IMR-90 (cell line): ENCODE measurements at regions not wholly inside any gene's neighbourhood (a gene's known extent, or its start where the extent isn't known, plus 50 kb on each side); places are given as distances from the start of the nearest gene placed in this dataset.
A peak's percentile ranks its signal among the peaks of the same experiment; 100 is the strongest.

Experiments
- ATAC-seq: fragments of 200-7000 bp; cut with Tn5 transposase; 2 replicates; pipeline ENCODE4 v1.9.1; 2020; ENCODE audit warnings: low read depth, mild to moderate bottlenecking, moderate library complexity
- BruUV-seq: library from RNA; stranded (reverse); fragments of 400-500 nt; replicated peaks from 2 replicates; lab custom pipeline; 2021; lab: Mats Ljungman, UMichigan
- CTCF ChIA-PET: fragments of 300-600 bp; formaldehyde crosslinking; extraction: SDS; loops from one replicate; lab custom pipeline; 2021; ENCODE audit warnings: antibody characterized with exemption; lab: Yijun Ruan, JAX
- POLR2A ChIA-PET: fragments of 300-600 bp; sonication (Branson Sonifier 250); formaldehyde crosslinking; loops from one replicate; lab custom pipeline; 2022; ENCODE audit warnings: antibody characterized with exemption; ENCODE audit not compliant: unreplicated experiment; lab: Charles Lee
- DNase-seq: peaks from one replicate; pipeline ENCODE4 v3.0.0; 2013
- H2AFZ ChIP-seq: replicated peaks from 2 replicates; pipeline ENCODE3; 2013; ENCODE audit warnings: low read length, mild to moderate bottlenecking; ENCODE audit not compliant: poor library complexity
- H2AK5ac ChIP-seq: 2 replicates; pipeline ENCODE4 v1.6.1; 2013; ENCODE audit warnings: low read depth, low read length, inconsistent platforms
- H2AK9ac ChIP-seq: replicated peaks from 2 replicates; pipeline ENCODE3; 2013; ENCODE audit warnings: mild to moderate bottlenecking, low read depth, low read length, moderate library complexity; ENCODE audit not compliant: poor library complexity
- H2BK120ac ChIP-seq: 2 replicates; pipeline ENCODE4 v1.6.1; 2013; ENCODE audit warnings: low read depth, low read length, inconsistent platforms
- H2BK15ac ChIP-seq: 3 replicates; pipeline ENCODE4 v1.6.1; 2013; ENCODE audit warnings: low read depth, low read length, inconsistent platforms
- H2BK20ac ChIP-seq: 2 replicates; pipeline ENCODE4 v1.6.1; 2013; ENCODE audit warnings: low read depth, mild to moderate bottlenecking, inconsistent platforms, low read length, moderate library complexity
- H2BK5ac ChIP-seq: 2 replicates; pipeline ENCODE4 v1.6.1; 2013; ENCODE audit warnings: mild to moderate bottlenecking, low read depth, low read length, inconsistent platforms; ENCODE audit not compliant: poor library complexity, severe bottlenecking
- H3K14ac ChIP-seq: replicated peaks from 2 replicates; pipeline ENCODE4 v1.6.1; 2013; ENCODE audit warnings: low read depth, low read length, inconsistent platforms
- H3K18ac ChIP-seq: 2 replicates; pipeline ENCODE4 v1.6.1; 2013; ENCODE audit warnings: low read depth, low read length, control low read depth
- H3K23ac ChIP-seq: 2 replicates; pipeline ENCODE4 v1.6.1; 2013; ENCODE audit warnings: low read depth, low read length, inconsistent platforms
- H3K27ac ChIP-seq: 2 replicates; pipeline ENCODE4 v1.5.1; 2013; ENCODE audit warnings: mild to moderate bottlenecking, control low read depth, low read length; ENCODE audit not compliant: insufficient read depth
- H3K27me3 ChIP-seq: 2 replicates; pipeline ENCODE4 v1.6.1; 2013; ENCODE audit warnings: low read length; ENCODE audit not compliant: control insufficient read depth, insufficient read depth
- H3K36me3 ChIP-seq: 2 replicates; pipeline ENCODE4 v1.6.1; 2013; ENCODE audit warnings: low read length, mixed read lengths; ENCODE audit not compliant: control insufficient read depth, insufficient read depth
- H3K4ac ChIP-seq: 2 replicates; pipeline ENCODE4 v1.6.1; 2013; ENCODE audit warnings: low read depth, low read length, inconsistent platforms
- H3K4me1 ChIP-seq: 2 replicates; pipeline ENCODE4 v1.6.1; 2013; ENCODE audit warnings: low read length, mixed read lengths; ENCODE audit not compliant: control insufficient read depth, insufficient read depth
- H3K4me2 ChIP-seq: 2 replicates; pipeline ENCODE4 v1.6.1; 2013; ENCODE audit warnings: low read depth, mild to moderate bottlenecking, control low read depth, low read length, moderate library complexity
- H3K4me3 ChIP-seq: 2 replicates; pipeline ENCODE4 v1.5.1; 2013; ENCODE audit warnings: low read depth, mild to moderate bottlenecking, control low read depth, low read length, moderate library complexity; ENCODE audit not compliant: insufficient read depth
- H3K56ac ChIP-seq: 2 replicates; pipeline ENCODE4 v1.6.1; 2013; ENCODE audit warnings: low read length, inconsistent platforms; ENCODE audit not compliant: insufficient read depth; ENCODE audit errors: extremely low read depth
- H3K79me1 ChIP-seq, 2 experiments: 2 replicates each; pipeline ENCODE4 v1.6.1; 2013; ENCODE audit warnings: low read length in 2 of 2, inconsistent platforms in 1 of 2, low read depth in 1 of 2
- H3K9ac ChIP-seq: 2 replicates; pipeline ENCODE4 v1.6.1; 2013; ENCODE audit warnings: low read depth, low read length, control low read depth
- H3K9me1 ChIP-seq: 2 replicates; pipeline ENCODE4 v1.6.1; 2013; ENCODE audit warnings: low read length, inconsistent platforms; ENCODE audit not compliant: insufficient read depth
- H3K9me3 ChIP-seq: 2 replicates; pipeline ENCODE4 v1.6.1; 2013; ENCODE audit warnings: low read length; ENCODE audit not compliant: control insufficient read depth, insufficient read depth
- H4K20me1 ChIP-seq: 2 replicates; pipeline ENCODE4 v1.6.1; 2013; ENCODE audit warnings: low read length, inconsistent platforms; ENCODE audit not compliant: insufficient read depth
- H4K5ac ChIP-seq: 2 replicates; pipeline ENCODE4 v1.6.1; 2013; ENCODE audit warnings: mild to moderate bottlenecking, low read depth, low read length, control low read depth
- H4K8ac ChIP-seq, 2 experiments: 2 replicates each; pipeline ENCODE4 v1.6.1; 2013; ENCODE audit warnings: low read depth in 2 of 2, low read length in 2 of 2, control low read depth in 1 of 2, inconsistent platforms in 1 of 2
- H4K91ac ChIP-seq: 2 replicates; pipeline ENCODE4 v1.6.1; 2013; ENCODE audit warnings: low read depth, low read length, inconsistent platforms; ENCODE audit not compliant: insufficient read depth
- BHLHE40 ChIP-seq: fragments of 150-350 bp; IDR thresholded peaks from 2 replicates; pipeline ENCODE4 v1.6.1; 2016; ENCODE audit warnings: mild to moderate bottlenecking, low read depth, low read length
- CEBPB ChIP-seq: IDR thresholded peaks from 2 replicates; pipeline ENCODE4 v1.6.1; 2012; ENCODE audit warnings: low read depth, low read length, improper control_type of control experiment
- CHD1 ChIP-seq: IDR thresholded peaks from 2 replicates; pipeline ENCODE4 v1.6.1; 2012; ENCODE audit warnings: low read depth, low read length, improper control_type of control experiment
- CTCF ChIP-seq: conservative IDR thresholded peaks from 2 replicates; pipeline ENCODE4 v1.5.1; 2012; ENCODE audit warnings: mild to moderate bottlenecking, low read depth, low read length, improper control_type of control experiment
- FOS ChIP-seq: fragments of 150-350 bp; IDR thresholded peaks from 2 replicates; pipeline ENCODE4 v1.6.1; 2016; ENCODE audit warnings: low read depth, low read length
- MAFK ChIP-seq: IDR thresholded peaks from 2 replicates; pipeline ENCODE4 v1.6.1; 2012; ENCODE audit warnings: low read depth, low read length, improper control_type of control experiment
- MAZ ChIP-seq: IDR thresholded peaks from 2 replicates; pipeline ENCODE4 v1.6.1; 2012; ENCODE audit warnings: low read depth, mild to moderate bottlenecking, low read length, improper control_type of control experiment, moderate library complexity, borderline replicate concordance
- MXI1 ChIP-seq: IDR thresholded peaks from 2 replicates; pipeline ENCODE4 v1.6.1; 2012; ENCODE audit warnings: low read depth, mild to moderate bottlenecking, low read length, moderate library complexity, borderline replicate concordance
- NFE2L2 ChIP-seq: fragments of 150-350 bp; IDR thresholded peaks from 2 replicates; pipeline ENCODE4 v1.6.1; 2016; ENCODE audit warnings: low read depth, mild to moderate bottlenecking, low read length
- POLR2A ChIP-seq: IDR thresholded peaks from 2 replicates; pipeline ENCODE4 v1.6.1; 2012; ENCODE audit warnings: mild to moderate bottlenecking, low read depth, low read length
- RAD21 ChIP-seq: IDR thresholded peaks from 2 replicates; pipeline ENCODE4 v1.6.1; 2012; ENCODE audit warnings: low read length, improper control_type of control experiment
- RCOR1 ChIP-seq: IDR thresholded peaks from 2 replicates; pipeline ENCODE4 v1.6.1; 2012; ENCODE audit warnings: mild to moderate bottlenecking, low read length, improper control_type of control experiment; ENCODE audit not compliant: insufficient replicate concordance
- RFX5 ChIP-seq: IDR thresholded peaks from 2 replicates; pipeline ENCODE4 v1.8.0; 2012; ENCODE audit warnings: low read depth, mild to moderate bottlenecking, low read length, moderate library complexity
- SMC3 ChIP-seq: fragments of 150-350 bp; IDR thresholded peaks from 2 replicates; pipeline ENCODE4 v1.6.1; 2016; ENCODE audit warnings: low read depth, mild to moderate bottlenecking, antibody characterized with exemption, low read length, moderate library complexity
- USF2 ChIP-seq: fragments of 150-350 bp; IDR thresholded peaks from 2 replicates; pipeline ENCODE4 v1.6.1; 2017; ENCODE audit warnings: mild to moderate bottlenecking, antibody characterized with exemption, low read length, low read depth
- WGBS, 2 experiments: methylation state at CpG; one replicate each; pipeline versions ENCODE4 v1.1.5 to v1.1.7; 2013; ENCODE audit warnings: missing lambda C conversion rate in 2 of 2; ENCODE audit not compliant: insufficient read length in 1 of 2; ENCODE audit errors: extremely low coverage in 2 of 2; 5-methylcytosine and 5-hydroxymethylcytosine counted together
- dilution Hi-C: fragments of 300-500 bp; cut with HindIII; formaldehyde crosslinking; loops from one replicate; pipeline ENCODE4 v1.14.3; 2018; ENCODE audit warnings: low sequenced_read_pairs; ENCODE audit not compliant: unreplicated experiment
- in situ Hi-C: fragments of 300-500 bp; cut with MboI; formaldehyde crosslinking; loops from 3 replicates; pipeline ENCODE4 v1.14.3; 2019; ENCODE audit warnings: low sequenced_read_pairs, inconsistent platforms, mixed read lengths
- intact Hi-C: fragments of 100-400 bp; cut with micrococcal nuclease; formaldehyde crosslinking; loops from 2 replicates; pipeline ENCODE4 v1.10.0; 2022

- intact Hi-C loops = no loop called here
- Histone ChIP-seq H2AFZ (peak overlapping the region; percentile 82), H2BK15ac (peak overlapping the region; percentile 92; the same call in 2 of the 3 replicates), H3K4me1 (peaks cover 13% of the 10 kb centered on the region), H3K4me3 (no peak overlapping the region), H3K27me3 (no peaks in the 10 kb centered on the region), H4K91ac (peak overlapping the region; percentile 89), H3K79me1 (no peaks in the 10 kb centered on the region), H4K20me1 (no peaks in the 10 kb centered on the region), H2AK5ac (no peak overlapping the region), H2BK120ac (peak overlapping the region; percentile 87), H3K9ac (peak overlapping the region; percentile 30; the same call in 1 of the 2 replicates), H3K23ac (peak overlapping the region; percentile 58; the same call in 1 of the 2 replicates), H2AK9ac (peak overlapping the region; percentile 60), H2BK20ac (peak overlapping the region; percentile 84), H3K4me2 (peak overlapping the region; percentile 68), H3K9me3 (no peaks in the 10 kb centered on the region), H2BK5ac (peak overlapping the region; percentile 97), H3K56ac (peak overlapping the region; percentile 83), H4K5ac (peak overlapping the region; percentile 50), H3K4ac (peak overlapping the region; percentile 88), H3K36me3 (no peaks in the 10 kb centered on the region), H3K9me1 (no peaks in the 10 kb centered on the region; the same call in 1 of the 2 replicates), H3K27ac (peak overlapping the region; percentile 66), H3K18ac (peak overlapping the region; percentile 92), H4K8ac (peak overlapping the region; percentile 68 to 69), H3K14ac (peak overlapping the region; percentile 58)
- TF ChIP-seq MXI1 = no peak
- TF ChIP-seq USF2 = no peak
- no peak for TF ChIP-seq MAFK
- peak; percentile 46 for TF ChIP-seq CTCF
- TF ChIP-seq CHD1 = no peak
- TF ChIP-seq NFE2L2 = no peak
- no peak for TF ChIP-seq MAZ
- peak; percentile 27 for TF ChIP-seq RAD21
- no peak for TF ChIP-seq RFX5
- no peak for TF ChIP-seq POLR2A
- TF ChIP-seq SMC3 = no peak
- TF ChIP-seq CEBPB = 0 out of 2 replicates have a peak, but pooled peaks have one; percentile 28
- TF ChIP-seq RCOR1 = no peak
- TF ChIP-seq BHLHE40 = no peak
- peak; percentile 52; the same call in 1 of the 2 replicates for TF ChIP-seq FOS
- ChIA-PET POLR2A (no interaction called here), CTCF (interaction anchor here (0.6 to 1.9 kb wide), 5 partner anchors 10 to 606 kb away, joined by 3 to 9 read pairs (median 5); no protein-coding TSS in a partner anchor)
- peak; percentile 90 for DNase-seq
- no CpG with 5 or more reads among the region's 4 CpGs for WGBS, 2 experiments
- dilution Hi-C loops = no loop called here
- peak; percentile 94 for ATAC-seq
- BruUV-seq = no TSS peak
- in situ Hi-C loops = no loop called here
Observed at GRCh38 chr7:17651863-17652385, 288.4 kb downstream of the SNX13 start.
